HG03103 (cell line): ENCODE measurements at regions not wholly inside any gene's neighbourhood (a gene's known extent, or its start where the extent isn't known, plus 50 kb on each side); places are given as distances from the start of the nearest gene placed in this dataset.

Experiments used
- ATAC-seq: cut with Tn5 transposase; IDR thresholded peaks from one replicate; pipeline ENCODE4 v1.9.1; 2021; ENCODE audit warnings: low read depth; ENCODE audit not compliant: unreplicated experiment

DNA sequence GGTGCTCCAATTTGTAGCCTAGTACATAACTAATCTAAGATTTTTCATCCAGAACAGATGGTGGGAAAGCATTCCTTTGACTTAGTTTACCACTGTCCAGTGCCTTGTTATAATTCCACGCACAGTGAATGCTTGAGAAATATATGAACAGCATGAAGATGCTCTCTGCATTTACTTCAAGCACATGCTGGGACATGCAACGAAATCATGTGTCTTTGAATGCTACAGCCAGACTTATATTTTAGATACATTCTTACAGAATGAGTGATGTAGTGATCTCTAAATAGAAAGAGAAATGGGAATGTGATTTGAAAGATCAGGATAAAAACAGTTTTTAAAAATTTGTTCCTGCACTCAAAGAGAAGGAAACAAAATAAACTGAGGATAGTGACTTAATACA lies 398.3 kb downstream of the FBXO15 start:
- ATAC-seq = no peak

DNA sequence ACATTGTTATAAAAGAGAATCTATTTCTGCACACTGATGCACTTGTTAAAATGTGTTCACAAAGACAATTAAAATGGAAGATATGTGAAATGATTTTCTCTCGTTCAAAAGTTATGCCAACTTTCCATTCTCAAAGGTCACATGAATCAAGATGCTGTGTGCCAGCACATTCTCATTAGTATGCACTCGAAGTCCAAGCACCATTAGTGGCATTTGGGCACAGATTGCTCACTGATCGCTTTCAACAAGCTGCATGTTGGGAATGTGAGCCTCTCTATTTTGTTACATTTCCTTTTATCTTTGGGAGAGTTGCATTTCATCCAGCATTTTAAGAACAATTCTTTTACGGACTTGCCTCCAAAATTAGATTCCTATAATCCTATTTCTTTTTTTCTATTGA lies 398.9 kb downstream of the FBXO15 start:
- ATAC-seq = no peak

DNA sequence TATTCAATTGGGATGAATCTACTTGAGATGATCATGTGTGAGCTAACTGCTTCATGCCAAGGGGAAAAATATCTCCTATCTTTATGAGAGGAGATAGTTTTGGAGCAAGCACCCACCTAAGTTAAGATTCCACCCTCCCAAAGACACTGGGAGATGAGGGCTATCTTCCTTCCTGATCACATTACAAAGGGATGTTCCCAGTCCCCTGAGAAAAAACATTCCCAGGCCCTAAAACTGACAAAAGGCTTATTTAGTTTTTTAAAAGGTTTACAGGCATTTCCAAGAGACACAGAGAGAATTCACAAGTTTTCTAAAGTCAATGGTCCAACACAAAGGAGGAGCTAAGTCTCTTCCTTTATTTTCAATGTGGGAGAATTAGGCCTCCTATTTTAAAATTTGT lies 401.5 kb downstream of the FBXO15 start:
- ATAC-seq = no peak

DNA sequence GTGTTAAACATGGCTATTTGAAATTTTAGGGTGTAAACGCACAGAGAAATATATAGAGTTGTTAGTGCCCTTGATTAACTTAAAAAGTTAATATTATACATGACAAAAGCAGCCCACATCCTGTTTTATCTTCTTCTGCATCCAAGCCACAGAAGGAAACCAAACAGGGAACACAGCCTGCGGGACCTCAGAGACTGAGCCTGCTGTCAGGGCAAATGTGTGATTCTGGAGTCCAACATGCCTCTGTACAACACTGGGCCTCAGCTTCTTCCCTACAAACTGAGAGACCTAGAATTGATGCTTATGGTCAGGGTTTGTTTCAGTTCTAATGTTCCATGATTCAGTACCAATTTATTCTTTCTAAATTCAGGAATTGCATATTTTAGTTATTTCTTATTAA lies 404.7 kb downstream of the FBXO15 start:
- ATAC-seq = no peak

DNA sequence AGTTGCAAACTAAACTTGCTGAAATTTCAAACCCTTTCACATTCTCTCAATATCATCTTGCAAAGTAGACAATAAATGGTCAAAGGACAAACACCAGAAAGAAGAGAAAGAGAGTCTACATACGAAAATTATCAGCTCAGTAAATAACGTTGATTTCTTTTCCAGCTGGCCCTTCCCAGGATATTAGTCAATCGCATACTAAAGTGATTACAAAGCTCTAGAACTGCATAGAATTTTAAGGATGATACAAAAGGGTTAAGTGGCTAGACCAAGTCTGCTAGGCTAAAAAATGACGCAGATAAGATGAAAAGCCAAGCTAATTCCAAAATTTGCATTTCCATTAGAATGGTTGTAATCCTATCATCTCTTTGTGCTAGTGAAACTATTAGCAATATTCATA lies 405.7 kb downstream of the FBXO15 start:
- ATAC-seq = no peak

DNA sequence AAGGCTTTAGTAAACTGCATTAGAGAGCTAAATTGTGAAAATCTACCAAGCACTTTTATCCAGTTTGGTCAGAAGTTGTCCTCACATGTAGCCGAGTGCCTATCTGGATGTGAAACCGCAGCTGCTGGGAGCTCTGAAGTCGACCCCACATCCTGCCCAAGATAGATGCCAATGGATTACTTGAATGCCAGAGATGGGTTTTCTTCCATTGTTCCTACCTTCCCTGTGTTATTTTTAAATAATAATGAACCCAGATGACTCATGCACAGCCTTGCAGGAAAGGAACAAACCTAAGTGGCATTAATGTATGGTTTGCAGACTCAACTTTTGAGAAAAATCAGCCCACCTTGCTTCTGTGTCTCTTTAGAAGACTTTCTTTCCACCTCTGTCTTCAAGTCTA lies 408.5 kb downstream of the FBXO15 start:
- no peak for ATAC-seq

DNA sequence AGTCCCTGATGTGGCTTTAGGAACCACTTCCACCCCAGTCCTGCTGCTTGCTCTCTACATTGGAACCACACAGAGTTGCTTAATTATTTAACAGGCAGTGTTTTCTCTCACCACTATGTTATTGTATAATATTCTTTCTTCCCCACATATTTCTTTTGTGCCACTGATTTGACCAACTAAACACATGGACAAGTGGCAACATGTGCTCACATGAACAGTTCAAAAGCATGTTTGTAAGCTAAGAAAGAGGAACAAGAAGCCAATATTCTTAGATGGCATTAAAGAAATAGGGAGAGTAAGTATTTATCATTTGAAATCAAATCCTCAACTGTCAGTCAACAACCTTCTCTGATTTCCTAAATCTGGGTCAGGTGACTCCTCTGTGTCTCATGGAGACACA lies 409.6 kb downstream of the FBXO15 start:
- ATAC-seq = no peak

DNA sequence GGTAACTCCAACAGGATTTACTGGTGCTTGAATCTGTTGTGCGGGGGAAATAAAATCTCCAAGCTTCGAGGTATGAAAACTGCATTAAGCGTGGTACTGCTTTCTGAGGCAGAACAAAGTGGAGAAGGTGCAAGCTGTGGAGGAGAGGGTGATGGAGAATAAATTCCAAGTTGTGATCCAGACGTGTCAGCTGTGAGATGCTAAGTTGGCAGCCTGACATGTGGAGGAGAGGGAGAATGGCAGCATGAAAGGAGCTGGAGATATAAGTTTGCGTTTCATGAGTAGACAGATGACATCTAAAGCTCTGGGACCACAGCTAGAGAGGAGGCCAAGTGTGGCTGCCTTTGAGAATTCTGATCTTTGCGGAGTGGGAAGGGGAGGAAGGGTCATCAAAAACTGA lies 411.8 kb downstream of the FBXO15 start:
- ATAC-seq = no peak

DNA sequence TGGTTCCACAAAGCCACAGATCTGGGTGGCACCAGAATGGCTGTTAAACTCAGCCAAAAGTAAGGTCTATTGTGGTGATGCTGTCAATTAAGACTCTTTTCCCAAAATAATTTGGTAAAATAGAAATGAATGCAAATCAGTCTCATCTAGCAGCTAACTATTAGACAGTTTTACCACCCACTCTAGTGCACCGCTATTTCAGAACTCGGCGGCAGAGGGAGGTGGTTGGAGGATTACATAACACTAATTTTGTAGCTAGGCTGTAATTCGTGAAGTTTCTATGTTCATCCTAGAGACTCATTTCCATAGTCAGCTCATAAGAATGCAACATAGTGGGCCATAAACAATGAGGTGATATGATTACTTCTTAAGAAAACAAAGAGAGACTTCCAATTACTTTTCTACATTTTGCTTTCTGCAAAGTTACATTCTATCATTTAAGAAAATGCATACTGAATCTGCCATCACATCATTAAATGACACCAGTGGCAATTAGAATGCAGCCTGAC lies 413.8 kb downstream of the FBXO15 start:
- ATAC-seq = no peak

DNA sequence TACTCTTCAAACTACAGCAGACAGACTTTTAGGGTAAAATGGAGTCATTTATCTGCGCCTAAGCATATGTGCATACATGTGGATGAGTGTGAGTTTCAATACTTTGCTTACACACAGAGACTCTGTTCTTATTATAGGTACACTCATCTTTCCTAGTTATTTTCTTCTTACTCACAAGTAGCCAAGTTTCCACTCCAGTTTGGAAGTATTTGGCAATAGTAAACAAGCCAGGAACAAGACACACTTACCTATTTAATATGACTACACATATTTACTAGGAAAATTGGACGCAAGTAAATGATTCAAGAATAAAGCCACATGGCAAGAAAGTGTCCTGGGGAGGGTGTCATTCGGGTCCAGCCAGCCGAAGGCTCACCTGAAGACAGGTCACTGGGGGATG lies 414.3 kb downstream of the FBXO15 start:
- ATAC-seq = no peak

DNA sequence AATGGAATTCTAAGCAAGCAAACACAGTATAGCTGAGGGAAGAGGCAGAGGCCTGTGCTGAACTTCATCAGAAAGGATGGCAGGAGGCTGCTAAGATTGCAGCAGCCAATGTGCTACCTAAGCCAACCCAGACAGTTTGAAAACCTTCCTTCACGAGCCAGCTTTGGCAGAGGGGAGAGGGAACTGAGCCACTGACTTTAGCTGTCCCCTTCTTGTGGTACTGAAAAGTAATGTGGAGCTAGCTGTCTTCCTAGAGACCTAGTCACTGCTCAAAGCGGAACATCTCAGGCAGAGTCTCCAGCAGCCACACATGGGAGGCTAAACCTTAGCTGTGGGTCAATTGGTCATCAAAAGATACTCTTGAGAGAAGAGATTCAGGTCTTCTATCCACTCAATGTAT lies 419.0 kb downstream of the FBXO15 start:
- no peak for ATAC-seq

DNA sequence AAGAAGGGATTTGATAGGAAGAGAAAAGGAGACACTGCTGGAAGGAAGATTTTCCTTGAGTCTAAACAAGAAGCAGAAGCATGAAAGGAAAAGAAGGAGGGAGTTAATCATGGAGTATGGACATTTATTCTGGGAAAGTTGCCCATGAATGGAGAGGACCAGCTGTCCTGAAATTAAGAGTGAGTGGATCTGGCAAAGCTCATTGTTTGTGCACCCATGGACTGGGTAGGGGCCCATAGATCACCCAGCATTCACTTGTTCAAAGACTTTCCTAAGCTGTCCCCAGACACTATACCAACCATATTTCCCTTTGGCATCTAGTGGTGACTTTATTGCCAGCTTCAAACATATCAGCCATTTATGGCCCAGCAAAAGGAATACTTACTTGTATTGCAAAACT lies 422.7 kb downstream of the FBXO15 start:
- ATAC-seq = no peak

DNA sequence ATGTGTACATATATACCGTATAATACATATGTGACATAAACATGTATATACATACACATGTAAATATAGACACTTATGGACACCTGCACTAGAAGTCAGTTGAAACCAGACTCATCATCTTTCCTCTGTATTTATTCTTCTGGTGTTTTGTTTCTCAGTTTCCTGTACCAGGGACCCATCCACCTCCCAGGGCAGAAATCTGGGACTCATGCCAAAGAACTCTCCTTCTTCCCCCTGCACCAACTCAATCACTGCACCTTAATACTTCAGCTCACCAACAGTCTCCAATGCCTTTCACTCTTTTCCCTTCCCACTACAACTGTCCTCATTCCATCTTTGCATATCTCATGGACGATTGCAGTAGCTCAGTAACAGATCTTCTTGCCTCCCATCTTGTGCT lies 428.0 kb downstream of the FBXO15 start:
- ATAC-seq = no peak

DNA sequence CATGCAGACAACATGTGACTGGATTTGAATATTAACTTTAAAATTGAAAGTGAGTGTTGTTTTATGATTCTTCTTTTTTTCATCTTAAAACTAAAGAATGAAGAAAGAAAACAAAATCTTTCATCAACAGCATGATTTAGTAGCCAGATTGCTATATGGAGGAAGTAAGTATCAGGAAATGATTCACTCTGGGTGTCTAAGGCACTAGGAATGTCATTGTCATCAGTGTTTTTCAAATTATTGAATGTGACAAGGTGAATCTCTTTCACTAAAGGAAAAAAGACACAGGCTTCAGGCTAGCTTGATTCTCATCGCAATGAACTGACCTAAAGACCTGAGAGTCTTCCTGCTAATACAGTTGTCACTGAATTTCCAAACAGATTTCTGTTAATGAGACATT lies 430.1 kb downstream of the FBXO15 start:
- ATAC-seq = no peak

DNA sequence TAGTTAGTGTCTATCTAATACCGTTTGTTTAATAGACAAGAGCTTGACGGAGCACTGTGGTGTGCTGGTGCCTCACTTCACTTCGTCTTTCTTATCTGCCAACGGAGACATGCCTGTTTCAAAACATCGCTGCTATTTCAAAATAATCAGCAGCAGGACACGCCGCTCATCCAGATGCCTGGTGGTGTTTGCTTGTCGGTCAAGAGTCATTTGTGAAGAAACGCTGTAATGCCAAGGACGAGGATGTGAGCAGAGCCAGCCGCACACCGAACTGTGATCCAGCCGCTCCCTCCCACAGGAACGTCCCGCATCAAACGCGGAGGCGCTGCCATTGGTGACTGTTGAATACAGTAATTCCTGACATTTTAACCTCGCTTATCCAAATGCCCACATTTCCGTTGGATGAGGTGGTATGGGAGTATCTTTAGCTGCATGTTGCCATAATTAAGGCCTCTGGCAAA lies 432.4 kb downstream of the FBXO15 start:
- no peak for ATAC-seq

DNA sequence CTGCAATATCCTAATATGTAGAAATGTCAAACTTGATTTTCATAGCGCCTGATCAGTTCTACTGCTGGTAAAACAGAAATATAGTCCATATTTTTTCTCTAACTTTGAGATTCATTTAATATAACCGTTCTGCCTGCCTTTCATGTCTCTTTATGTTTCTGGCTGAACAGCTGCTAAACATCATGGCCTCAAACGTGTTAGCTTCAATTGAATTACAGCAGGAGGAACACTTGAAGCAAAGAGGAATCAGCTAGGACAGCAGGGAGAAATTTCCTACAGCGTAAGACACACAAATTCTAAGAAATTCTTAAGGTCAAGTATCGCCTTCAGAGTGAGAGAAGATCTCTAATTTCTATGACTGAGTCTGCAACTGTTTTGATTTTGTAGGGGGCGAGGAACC lies 433.2 kb downstream of the FBXO15 start:
- no peak for ATAC-seq

DNA sequence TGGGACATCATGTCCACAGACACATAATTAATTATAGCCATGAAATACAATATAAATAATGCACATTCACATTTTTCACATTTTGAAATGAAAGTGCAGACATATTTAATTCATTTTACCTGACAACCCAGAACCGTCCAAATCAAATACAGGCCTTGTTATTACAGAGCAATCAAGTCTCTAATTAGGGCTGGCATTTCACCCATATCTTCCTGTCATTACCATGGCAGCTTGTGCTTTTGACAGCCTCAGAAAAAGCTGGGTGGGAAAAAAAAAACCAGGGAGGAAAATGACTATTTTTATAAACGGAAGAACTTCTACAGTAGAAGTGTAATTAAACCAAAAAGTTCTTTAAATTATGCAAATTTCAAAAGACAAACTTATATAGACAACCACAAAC lies 436.4 kb downstream of the FBXO15 start:
- no peak for ATAC-seq

DNA sequence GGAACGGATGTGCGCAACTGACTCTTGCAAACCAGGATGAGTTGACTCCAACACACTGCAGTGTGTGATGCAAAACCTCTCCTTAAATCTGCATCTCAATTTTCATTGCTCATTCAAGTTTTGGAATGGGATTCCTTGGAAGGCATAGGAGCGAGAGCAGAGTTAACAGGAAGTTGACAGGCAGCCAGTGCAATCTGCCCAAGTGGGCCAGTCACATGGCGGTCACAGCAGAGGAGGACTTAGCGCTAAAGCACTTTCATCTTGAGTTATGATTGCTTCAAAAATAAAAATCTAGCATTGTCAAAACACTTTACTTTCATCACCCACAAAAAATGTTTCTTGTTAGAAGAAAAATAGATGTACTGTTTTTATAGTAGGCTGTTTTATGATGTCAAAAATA lies 439.0 kb downstream of the FBXO15 start:
- ATAC-seq = no peak

DNA sequence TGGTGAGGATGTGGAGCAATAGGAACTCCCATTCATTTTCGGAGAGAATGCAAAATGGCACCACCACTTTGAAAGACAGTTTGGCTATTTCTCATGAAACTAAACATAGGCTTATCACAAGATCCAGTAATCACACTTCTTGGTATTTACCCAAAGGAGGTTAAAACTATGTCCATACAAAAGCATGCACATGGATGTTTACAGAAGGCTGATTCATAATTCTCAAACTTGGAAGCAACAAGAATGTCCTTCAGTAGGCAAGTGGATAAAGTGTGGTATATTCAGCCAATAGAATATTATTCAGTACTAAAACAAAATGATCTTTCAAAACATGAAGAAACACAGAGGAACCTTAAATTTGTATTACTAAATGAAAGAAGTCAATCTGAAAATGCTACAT lies 440.6 kb downstream of the FBXO15 start:
- no peak for ATAC-seq

DNA sequence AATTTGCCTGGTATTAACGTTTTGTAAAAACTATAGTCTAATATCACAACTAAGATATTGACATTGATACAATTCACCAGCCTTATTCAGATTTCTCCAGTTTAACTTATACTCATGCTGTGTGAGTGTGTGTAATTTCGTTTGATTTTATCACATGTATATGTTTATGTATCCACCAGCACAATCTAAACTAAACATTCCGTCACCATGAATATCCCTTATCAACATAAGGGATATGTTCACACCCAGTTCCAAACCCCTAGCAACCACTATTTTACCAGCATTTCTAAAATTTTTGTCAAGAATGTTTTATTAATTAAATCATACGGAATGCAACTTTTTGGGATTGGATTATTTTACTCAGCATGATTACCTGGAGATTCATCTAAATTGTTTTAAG lies 450.3 kb downstream of the FBXO15 start:
- no peak for ATAC-seq

DNA sequence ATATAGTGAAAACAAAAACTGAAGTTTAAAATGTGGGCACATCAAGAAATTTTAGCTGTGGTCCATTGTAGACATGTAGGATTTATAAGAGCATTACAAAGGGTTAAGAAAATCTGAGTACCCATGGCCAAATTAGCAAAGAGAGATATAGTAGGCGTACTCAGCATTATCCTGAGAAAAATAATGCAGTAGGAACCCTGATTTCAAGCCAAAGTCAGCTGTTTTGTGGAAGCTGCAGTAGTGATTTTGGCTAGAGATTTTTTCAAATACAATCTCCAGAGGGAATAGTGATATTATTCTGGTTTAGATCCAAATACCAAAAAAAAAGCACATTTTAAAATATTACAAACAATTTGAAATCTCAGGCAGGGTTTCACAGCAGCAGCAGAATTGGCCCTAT lies 450.9 kb downstream of the FBXO15 start:
- ATAC-seq = no peak

DNA sequence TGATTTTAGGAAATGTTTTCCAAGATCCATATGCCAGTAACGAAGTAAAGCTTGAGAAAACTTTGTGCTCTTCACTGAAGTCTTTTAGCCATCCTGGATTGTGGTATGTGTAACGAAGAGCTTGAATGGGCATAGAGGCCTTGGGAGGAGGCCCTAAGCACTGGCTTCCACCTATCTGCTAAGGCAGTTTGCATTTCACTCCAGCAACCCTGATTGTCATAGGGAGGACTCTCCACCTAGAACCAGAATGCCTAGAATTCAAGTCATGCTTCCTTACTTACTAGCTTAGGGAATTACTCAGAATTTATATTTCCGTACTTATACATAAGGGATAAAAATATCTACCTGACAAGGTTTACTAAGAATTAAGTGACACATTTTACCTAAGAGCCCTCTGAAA lies 451.5 kb downstream of the FBXO15 start:
- no peak for ATAC-seq

DNA sequence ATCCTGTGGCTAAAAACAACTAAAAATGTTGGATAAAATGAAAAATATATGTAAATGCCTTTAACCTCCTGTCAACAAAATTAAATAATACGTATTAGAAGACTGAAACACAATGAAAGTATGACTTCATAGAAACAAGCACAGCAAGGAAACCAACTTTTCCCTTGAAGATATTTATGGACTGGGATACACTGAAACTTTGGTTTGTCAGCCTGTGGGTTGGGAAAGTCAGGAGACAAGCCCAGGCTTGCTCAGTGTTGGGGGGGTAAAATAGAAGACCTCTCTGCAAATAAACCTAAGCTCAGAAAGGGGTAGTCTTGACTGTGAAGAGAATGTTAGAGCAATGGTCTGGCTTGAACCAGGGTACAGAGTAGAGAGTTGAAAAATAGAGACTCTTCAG lies 454.5 kb downstream of the FBXO15 start:
- no peak for ATAC-seq
